ENCODE measurements at regions not wholly inside any gene's neighbourhood (a gene's known extent, or its start where the extent isn't known, plus 50 kb on each side); places are given as distances from the start of the nearest gene placed in this dataset.

- TF ChIP-seq NRF1 (IDR thresholded peaks at IDR 0.05; ENCODE audit: low read depth, low read length), result no peak
Measured at GRCh38 chr1:36722871-36723270, 240.2 kb upstream of the CSF3R start (continued).

Data from H1 (cell line).